HCT116 (cell line): ENCODE measurements at regions not wholly inside any gene's neighbourhood (a gene's known extent, or its start where the extent isn't known, plus 50 kb on each side); places are given as distances from the start of the nearest gene placed in this dataset.
A peak's percentile ranks its signal among the peaks of the same experiment; 100 is the strongest.

ENCODE experiments used
- ATAC-seq: fragments of 200-7000 bp; cut with Tn5 transposase; 2 replicates; pipeline ENCODE4 v1.9.1; 2020; ENCODE audit warnings: mild to moderate bottlenecking, moderate library complexity
- BruUV-seq: library from RNA; stranded (reverse); fragments of 400-500 nt; replicated peaks from 2 replicates; lab custom pipeline; 2021; lab: Mats Ljungman, UMichigan
- CTCF ChIA-PET: fragments of 300-600 bp; sonication (Branson Sonifier 250); formaldehyde crosslinking; loops from one replicate; lab custom pipeline; 2021; ENCODE audit warnings: antibody characterized with exemption; lab: Charles Lee
- POLR2A ChIA-PET: fragments of 300-600, 350-600 bp; sonication (Branson Sonifier 250); formaldehyde crosslinking; loops from one replicate; lab custom pipeline; 2021; ENCODE audit warnings: antibody characterized with exemption; lab: Charles Lee
- RAD21 ChIA-PET, 2 experiments: fragments of 300-600 bp; sonication (Branson Sonifier 250); formaldehyde crosslinking; loops; one replicate each; lab custom pipeline; 2023; ENCODE audit warnings: low total read pairs in 2 of 2; ENCODE audit not compliant: uncharacterized antibody in 2 of 2, unreplicated experiment in 2 of 2, low non-redundant PET in 1 of 2; lab: Charles Lee
- DNase-seq: peaks from one replicate; pipeline ENCODE4 v3.0.0-alpha.2; 2010; ENCODE audit warnings: low read depth, low spot score
- H2AFZ ChIP-seq: fragments of 200-600 bp; shearing (Covaris generic), sonication (generic); 2 replicates; pipeline ENCODE4 v1.6.1; 2017; ENCODE audit warnings: low read depth, mixed run types, mixed read lengths, antibody characterized with exemption, low read length; ENCODE audit not compliant: poor library complexity, severe bottlenecking
- H3K27ac ChIP-seq: 2 replicates; pipeline ENCODE4 v1.5.1; 2012; ENCODE audit warnings: low read depth, low read length
- H3K27me3 ChIP-seq: fragments of 200-600 bp; sonication (generic); 2 replicates; pipeline ENCODE4 v1.6.1; 2016; ENCODE audit warnings: mixed run types, low read length, mixed read lengths; ENCODE audit not compliant: insufficient read depth
- H3K36me3 ChIP-seq, 2 experiments: fragments of 200-500 bp in 1 of 2; fragments of 200-600 bp in 1 of 2; sonication (Bioruptor generic) in 1 of 2; sonication (generic) in 1 of 2; 2 replicates each; pipeline versions ENCODE4 v1.5.1 to v1.6.1; 2014 to 2016; ENCODE audit warnings: low read length in 2 of 2, inconsistent platforms in 1 of 2, mixed read lengths in 1 of 2, mixed run types in 1 of 2; ENCODE audit not compliant: insufficient read depth in 2 of 2, control insufficient read depth in 1 of 2
- H3K4me1 ChIP-seq, 2 experiments: fragments of 200-600 bp in 1 of 2; sonication (generic) in 1 of 2; 2 replicates each; pipeline versions ENCODE4 v1.5.1 to v1.6.1; 2012 to 2017; ENCODE audit warnings: low read length in 2 of 2, inconsistent platforms in 1 of 2, mild to moderate bottlenecking in 1 of 2, mixed read lengths in 1 of 2, mixed run types in 1 of 2, moderate library complexity in 1 of 2; ENCODE audit not compliant: insufficient read depth in 2 of 2, control insufficient read depth in 1 of 2
- H3K4me2 ChIP-seq: fragments of 200-600 bp; sonication (generic); 2 replicates; pipeline ENCODE4 v1.6.1; 2017; ENCODE audit warnings: mixed run types, low read length, mixed read lengths
- H3K4me3 ChIP-seq, 2 experiments: fragments of 200-600 bp in 1 of 2; sonication (generic) in 1 of 2; replicated peaks in 1 of 2; 2 replicates each; pipeline ENCODE4 v1.5.1; 2011 to 2016; ENCODE audit warnings: low read length in 2 of 2, control low read depth in 1 of 2, low read depth in 1 of 2, mild to moderate bottlenecking in 1 of 2, mixed read lengths in 1 of 2, mixed run types in 1 of 2
- H3K79me2 ChIP-seq: fragments of 200-600 bp; sonication (generic); 2 replicates; pipeline ENCODE4 v1.6.1; 2017; ENCODE audit warnings: mild to moderate bottlenecking, mixed run types, low read length, moderate library complexity, mixed read lengths; ENCODE audit not compliant: insufficient read depth
- H3K9ac ChIP-seq: fragments of 200-600 bp; sonication (generic); 2 replicates; pipeline ENCODE4 v1.6.1; 2016; ENCODE audit warnings: low read length, mixed read lengths
- H3K9me2 ChIP-seq: fragments of 200-600 bp; sonication (generic), shearing (Covaris generic); 2 replicates; pipeline ENCODE4 v1.6.1; 2017; ENCODE audit warnings: mixed run types, mild to moderate bottlenecking, moderate library complexity; ENCODE audit not compliant: insufficient read depth
- H3K9me3 ChIP-seq, 2 experiments: fragments of 200-500 bp in 1 of 2; fragments of 200-600 bp in 1 of 2; sonication (Bioruptor generic) in 1 of 2; sonication (generic) in 1 of 2; 2 replicates each; pipeline ENCODE4 v1.6.1; 2014 to 2017; ENCODE audit warnings: low read length in 2 of 2, mixed read lengths in 2 of 2, inconsistent platforms in 1 of 2, low read depth in 1 of 2, mild to moderate bottlenecking in 1 of 2, mixed run types in 1 of 2, moderate library complexity in 1 of 2; ENCODE audit not compliant: control insufficient read depth in 1 of 2, insufficient read depth in 1 of 2
- H4K20me1 ChIP-seq: fragments of 200-600 bp; sonication (generic), shearing (Covaris generic); 2 replicates; pipeline ENCODE4 v1.6.1; 2017; ENCODE audit warnings: mixed run types, mild to moderate bottlenecking, moderate library complexity; ENCODE audit not compliant: insufficient read depth
- EZH2 ChIP-seq: fragments of 200-600 bp; sonication (generic); IDR thresholded peaks from 2 replicates; pipeline ENCODE4 v1.6.1; 2017; ENCODE audit warnings: antibody characterized with exemption, mixed run types
- JUND ChIP-seq: IDR thresholded peaks from 2 replicates; pipeline ENCODE4 v1.6.1; 2012
- RAD21 ChIP-seq: IDR thresholded peaks from 2 replicates; pipeline ENCODE4 v1.6.1; 2012; ENCODE audit warnings: low read depth, mild to moderate bottlenecking
- intact Hi-C: fragments of 100-400 bp; cut with micrococcal nuclease; formaldehyde crosslinking; loops from 2 replicates; pipeline ENCODE4 v1.10.0; 2022
- TF ChIP-seq, protein P1 (sequence below), 3 experiments: fragments of 200-600 bp in 1 of 3; sonication (generic) in 1 of 3; IDR thresholded peaks in 2 of 3; conservative IDR thresholded peaks in 1 of 3; 2 replicates each; pipeline ENCODE4 v1.5.1; 2012 to 2017; ENCODE audit warnings: low read depth in 2 of 3, low read length in 2 of 3, antibody characterized with exemption in 1 of 3, borderline replicate concordance in 1 of 3, control low read depth in 1 of 3, mild to moderate bottlenecking in 1 of 3, mixed read lengths in 1 of 3, mixed run types in 1 of 3, moderate library complexity in 1 of 3; ENCODE audit not compliant: insufficient read depth in 1 of 3

DNA sequence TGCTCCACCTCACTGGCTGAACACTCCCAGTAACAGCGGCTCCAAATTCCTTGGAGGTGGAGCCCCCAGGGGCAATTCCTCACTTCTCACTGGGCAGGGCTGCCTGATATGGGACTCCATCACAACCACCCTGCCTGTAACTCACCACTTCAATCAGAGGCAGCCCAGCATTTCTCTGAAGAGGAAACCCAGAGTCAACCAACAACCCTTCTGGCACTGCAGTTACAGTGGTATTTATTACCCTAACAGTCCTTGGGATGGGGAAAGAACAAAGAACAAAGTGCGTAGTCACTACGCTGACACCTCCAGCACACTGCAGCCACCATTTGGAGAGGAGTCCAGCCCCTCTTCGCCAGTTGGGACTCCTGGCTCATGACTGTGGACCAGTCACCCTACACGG lies 85.7 kb upstream of the GALNT13 start:
- POLR2A ChIA-PET = no interaction called here
- H3K9ac ChIP-seq = no peak overlapping the region
- intact Hi-C loops = loop anchor here (5.0 kb wide), 1 partner anchor 591 kb away; no protein-coding TSS in a partner anchor
- no peak for TF ChIP-seq RAD21
- TF ChIP-seq JUND = no peak
- TF ChIP-seq, all 23 proteins: peak for 0
- H3K9me3 ChIP-seq = no peaks in the 10 kb centered on the region
- BruUV-seq = no TSS peak
- H3K27ac ChIP-seq = no peak overlapping the region
- H3K4me2 ChIP-seq = no peak overlapping the region
- ATAC-seq = no peak
- no peak overlapping the region for H3K4me3 ChIP-seq
- H3K79me2 ChIP-seq = no peaks in the 10 kb centered on the region
- no peaks in the 10 kb centered on the region for H3K36me3 ChIP-seq
- no peaks in the 10 kb centered on the region for H3K27me3 ChIP-seq
- H2AFZ ChIP-seq = no peak overlapping the region
- no peaks in the 10 kb centered on the region for H3K4me1 ChIP-seq
- H4K20me1 ChIP-seq = no peaks in the 10 kb centered on the region
- RAD21 ChIA-PET = no interaction called here
- CTCF ChIA-PET = no interaction called here
- no peaks in the 10 kb centered on the region for H3K9me2 ChIP-seq
- no peak for DNase-seq

DNA sequence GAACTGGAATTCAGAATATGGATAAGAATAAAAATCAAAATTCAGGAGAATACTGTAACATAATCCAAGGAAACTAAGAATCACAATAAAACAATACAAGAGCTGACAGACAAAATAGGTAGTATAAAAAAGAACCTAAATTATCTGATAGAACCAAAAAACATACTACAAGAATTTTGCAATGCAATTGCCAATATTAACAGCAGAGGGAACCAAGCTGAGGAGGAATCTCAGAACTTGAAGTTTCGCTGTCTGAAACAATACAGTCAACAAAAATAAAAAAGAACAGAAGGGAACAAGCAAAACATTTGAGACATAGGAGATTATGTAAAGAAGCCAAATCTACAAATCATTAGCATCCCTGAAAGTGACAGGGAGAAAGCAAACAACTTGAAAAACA lies 84.1 kb upstream of the GALNT13 start:
- Histone ChIP-seq H3K4me1 (no peaks in the 10 kb centered on the region), H3K36me3 (no peaks in the 10 kb centered on the region), H3K27me3 (no peaks in the 10 kb centered on the region), H3K27ac (no peak overlapping the region), H3K9ac (no peak overlapping the region), H3K9me2 (no peaks in the 10 kb centered on the region), H3K4me3 (no peak overlapping the region), H3K9me3 (no peaks in the 10 kb centered on the region), H2AFZ (no peak overlapping the region), H3K4me2 (no peak overlapping the region), H4K20me1 (no peaks in the 10 kb centered on the region), H3K79me2 (no peaks in the 10 kb centered on the region)
- POLR2A ChIA-PET = no interaction called here
- RAD21 ChIA-PET = no interaction called here
- no peak for TF ChIP-seq EZH2
- TF ChIP-seq, protein P1, sequence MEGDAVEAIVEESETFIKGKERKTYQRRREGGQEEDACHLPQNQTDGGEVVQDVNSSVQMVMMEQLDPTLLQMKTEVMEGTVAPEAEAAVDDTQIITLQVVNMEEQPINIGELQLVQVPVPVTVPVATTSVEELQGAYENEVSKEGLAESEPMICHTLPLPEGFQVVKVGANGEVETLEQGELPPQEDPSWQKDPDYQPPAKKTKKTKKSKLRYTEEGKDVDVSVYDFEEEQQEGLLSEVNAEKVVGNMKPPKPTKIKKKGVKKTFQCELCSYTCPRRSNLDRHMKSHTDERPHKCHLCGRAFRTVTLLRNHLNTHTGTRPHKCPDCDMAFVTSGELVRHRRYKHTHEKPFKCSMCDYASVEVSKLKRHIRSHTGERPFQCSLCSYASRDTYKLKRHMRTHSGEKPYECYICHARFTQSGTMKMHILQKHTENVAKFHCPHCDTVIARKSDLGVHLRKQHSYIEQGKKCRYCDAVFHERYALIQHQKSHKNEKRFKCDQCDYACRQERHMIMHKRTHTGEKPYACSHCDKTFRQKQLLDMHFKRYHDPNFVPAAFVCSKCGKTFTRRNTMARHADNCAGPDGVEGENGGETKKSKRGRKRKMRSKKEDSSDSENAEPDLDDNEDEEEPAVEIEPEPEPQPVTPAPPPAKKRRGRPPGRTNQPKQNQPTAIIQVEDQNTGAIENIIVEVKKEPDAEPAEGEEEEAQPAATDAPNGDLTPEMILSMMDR (IDR thresholded peaks at IDR 0.05 in 2 of 3, conservative IDR thresholded peaks at IDR 0.05 in 1 of 3; ENCODE audit: borderline replicate concordance in 1 of 3, insufficient read depth in 1 of 3, low read depth in 2 of 3, low read length in 2 of 3) = peak in 1 of 3 experiments; percentile 20; a peak in 1 of 6 replicates
- intact Hi-C loops = loop anchor here (5.0 kb wide), 1 partner anchor 590 kb away; no protein-coding TSS in a partner anchor
- CTCF ChIA-PET = interaction anchor here (1.0 to 1.5 kb wide), 3 partner anchors 32 to 596 kb away, joined by 3 to 7 read pairs (median 3); no protein-coding TSS in a partner anchor
- no peak for ATAC-seq
- no TSS peak for BruUV-seq
- no peak for DNase-seq
